ENCODE measurements at regions not wholly inside any gene's neighbourhood (a gene's known extent, or its start where the extent isn't known, plus 50 kb on each side); places are given as distances from the start of the nearest gene placed in this dataset.

DNA sequence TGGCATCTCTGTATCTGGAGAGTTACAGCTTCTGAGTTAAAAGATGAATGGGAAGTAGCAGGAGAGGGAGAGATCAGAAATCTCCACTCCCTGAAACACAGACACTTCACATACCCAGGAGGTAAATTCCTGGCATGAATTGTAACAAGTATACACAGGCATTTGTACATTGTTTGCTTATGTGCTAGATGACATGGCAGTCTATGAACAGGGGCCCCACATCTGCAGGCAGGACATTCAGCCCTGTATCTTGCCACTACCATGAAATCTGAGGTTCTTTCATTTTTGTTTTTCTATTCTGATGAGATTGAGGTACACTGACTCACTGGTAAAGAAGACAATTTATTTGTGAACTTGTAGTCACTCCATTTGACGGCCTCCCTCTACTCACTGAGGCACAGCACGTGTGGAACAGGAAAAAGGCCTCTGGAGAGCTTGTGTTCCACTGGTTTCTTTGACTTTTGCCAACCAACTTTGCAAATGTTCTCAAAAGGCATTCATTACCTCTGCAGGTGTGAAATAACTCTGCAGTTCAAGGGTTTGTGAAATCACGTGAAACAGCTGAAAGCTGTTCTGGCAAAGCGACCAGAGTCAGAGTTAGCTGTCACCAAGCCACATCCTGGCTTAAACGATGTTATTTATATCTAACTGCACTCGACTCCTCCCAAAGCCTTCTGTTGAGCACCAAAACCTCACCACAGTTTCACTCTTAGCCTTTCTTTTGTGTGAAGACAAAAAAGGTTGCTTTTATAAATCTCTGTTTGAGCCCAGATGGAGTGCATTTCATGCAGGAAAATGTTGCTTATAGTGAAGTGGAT, 401.3 kb upstream of the CFAP20DC start:
- no peak overlapping the region for H2AK5ac ChIP-seq (ENCODE audit: low read depth, low read length)
- H2BK120ac ChIP-seq (ENCODE audit: low read depth, low read length) = no peak overlapping the region
- no peak overlapping the region for H2BK12ac ChIP-seq (ENCODE audit: low read length)
- no peak overlapping the region for H3K4ac ChIP-seq (ENCODE audit: low read length)
- H3K4me1 ChIP-seq (ENCODE audit: control insufficient read depth in 2 of 2, insufficient read depth in 1 of 2, low read depth in 1 of 2, low read length in 2 of 2) = peaks cover 2 to 8% of the 10 kb centered on the region in 2 donors
- H2AFZ ChIP-seq (ENCODE audit: low read length) = no peak overlapping the region
- no peak overlapping the region for H2BK15ac ChIP-seq (ENCODE audit: low read length)
- no peaks in the 10 kb centered on the region for H3K79me1 ChIP-seq (ENCODE audit: low read depth, low read length)
- no peaks in the 10 kb centered on the region for H3K36me3 ChIP-seq (replicated peaks in 1 of 2; ENCODE audit: control insufficient read depth in 2 of 2, insufficient read depth in 2 of 2, low read length in 2 of 2)
- no peak overlapping the region for H3K27ac ChIP-seq (replicated peaks; ENCODE audit: low read length)
- no peak overlapping the region for H3K14ac ChIP-seq (ENCODE audit: low read length)
- WGBS, 2 donors (ENCODE audit: extremely low coverage in 2 of 2, insufficient read length in 2 of 2, insufficient replicate concordance in 1 of 2) = no CpG with 5 or more reads among the region's 6 CpGs
- H2BK5ac ChIP-seq (ENCODE audit: low read length) = no peak overlapping the region
- H3K4me2 ChIP-seq (ENCODE audit: insufficient read depth, low read length, poor library complexity, severe bottlenecking) = no peak overlapping the region
- no peaks in the 10 kb centered on the region for H3K9me3 ChIP-seq (replicated peaks in 1 of 2; ENCODE audit: control insufficient read depth in 2 of 2, insufficient read depth in 1 of 2, low read depth in 1 of 2, low read length in 2 of 2)
- no peak overlapping the region for H4K8ac ChIP-seq (ENCODE audit: low read depth, low read length)
- no peak overlapping the region for H3K4me3 ChIP-seq (ENCODE audit: low read length in 2 of 2)
- no peak overlapping the region for H3K23ac ChIP-seq (ENCODE audit: low read depth, low read length, poor library complexity)
- no peak overlapping the region for H3K18ac ChIP-seq (ENCODE audit: low read length)
- DNase-seq (ENCODE audit: low spot score) = no peak
- H3K9ac ChIP-seq (ENCODE audit: low read depth, low read length, poor library complexity) = no peak overlapping the region
- no peak overlapping the region for H4K91ac ChIP-seq (ENCODE audit: low read depth, low read length, poor library complexity)
- H3K27me3 ChIP-seq (ENCODE audit: control insufficient read depth in 3 of 3, insufficient read depth in 3 of 3, low read depth in 1 of 3, low read length in 3 of 3) = no peaks in the 10 kb centered on the region

DNA sequence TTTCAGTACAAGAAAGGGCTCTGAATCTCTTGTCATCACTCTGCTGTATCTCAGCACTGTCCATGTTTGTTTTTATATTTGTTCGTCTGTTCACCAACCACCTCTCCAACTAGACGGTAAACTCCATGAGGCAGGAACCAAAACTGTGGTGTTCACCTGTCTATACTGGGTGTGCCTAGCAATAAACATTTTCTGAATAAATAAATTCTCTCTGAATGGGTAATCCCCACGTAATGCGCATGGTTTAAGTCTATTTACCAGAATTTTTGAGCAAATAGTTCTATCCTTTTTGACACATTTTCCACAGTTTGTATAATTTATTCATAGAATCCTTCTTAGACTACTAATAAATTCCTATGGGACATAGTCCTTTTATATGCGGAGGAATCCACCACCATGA, 400.6 kb upstream of the CFAP20DC start:
- H2BK120ac ChIP-seq (ENCODE audit: low read depth, low read length) = no peak overlapping the region
- H3K4me3 ChIP-seq (ENCODE audit: low read length in 2 of 2) = no peak overlapping the region
- no peak overlapping the region for H3K27ac ChIP-seq (replicated peaks; ENCODE audit: low read length)
- H2AK5ac ChIP-seq (ENCODE audit: low read depth, low read length) = no peak overlapping the region
- no CpG with 5 or more reads among the region's 5 CpGs for WGBS, 2 donors (ENCODE audit: extremely low coverage in 2 of 2, insufficient read length in 2 of 2, insufficient replicate concordance in 1 of 2)
- no peaks in the 10 kb centered on the region for H3K9me3 ChIP-seq (replicated peaks in 1 of 2; ENCODE audit: control insufficient read depth in 2 of 2, insufficient read depth in 1 of 2, low read depth in 1 of 2, low read length in 2 of 2)
- H3K79me1 ChIP-seq (ENCODE audit: low read depth, low read length) = no peaks in the 10 kb centered on the region
- no peak overlapping the region for H2AFZ ChIP-seq (ENCODE audit: low read length)
- no peak overlapping the region for H2BK15ac ChIP-seq (ENCODE audit: low read length)
- no peaks in the 10 kb centered on the region for H3K27me3 ChIP-seq (ENCODE audit: control insufficient read depth in 3 of 3, insufficient read depth in 3 of 3, low read depth in 1 of 3, low read length in 3 of 3)
- H3K36me3 ChIP-seq (replicated peaks in 1 of 2; ENCODE audit: control insufficient read depth in 2 of 2, insufficient read depth in 2 of 2, low read length in 2 of 2) = no peaks in the 10 kb centered on the region
- H4K8ac ChIP-seq (ENCODE audit: low read depth, low read length) = no peak overlapping the region
- no peak overlapping the region for H2BK12ac ChIP-seq (ENCODE audit: low read length)
- H3K18ac ChIP-seq (ENCODE audit: low read length) = no peak overlapping the region
- H2BK5ac ChIP-seq (ENCODE audit: low read length) = no peak overlapping the region
- H3K9ac ChIP-seq (ENCODE audit: low read depth, low read length, poor library complexity) = no peak overlapping the region
- H4K91ac ChIP-seq (ENCODE audit: low read depth, low read length, poor library complexity) = no peak overlapping the region
- H3K4me1 ChIP-seq (ENCODE audit: control insufficient read depth in 2 of 2, insufficient read depth in 1 of 2, low read depth in 1 of 2, low read length in 2 of 2) = peaks cover 2 to 8% of the 10 kb centered on the region in 2 donors
- H3K14ac ChIP-seq (ENCODE audit: low read length) = no peak overlapping the region
- no peak for DNase-seq (ENCODE audit: low spot score)
- no peak overlapping the region for H3K23ac ChIP-seq (ENCODE audit: low read depth, low read length, poor library complexity)
- H3K4ac ChIP-seq (ENCODE audit: low read length) = no peak overlapping the region
- no peak overlapping the region for H3K4me2 ChIP-seq (ENCODE audit: insufficient read depth, low read length, poor library complexity, severe bottlenecking)

DNA sequence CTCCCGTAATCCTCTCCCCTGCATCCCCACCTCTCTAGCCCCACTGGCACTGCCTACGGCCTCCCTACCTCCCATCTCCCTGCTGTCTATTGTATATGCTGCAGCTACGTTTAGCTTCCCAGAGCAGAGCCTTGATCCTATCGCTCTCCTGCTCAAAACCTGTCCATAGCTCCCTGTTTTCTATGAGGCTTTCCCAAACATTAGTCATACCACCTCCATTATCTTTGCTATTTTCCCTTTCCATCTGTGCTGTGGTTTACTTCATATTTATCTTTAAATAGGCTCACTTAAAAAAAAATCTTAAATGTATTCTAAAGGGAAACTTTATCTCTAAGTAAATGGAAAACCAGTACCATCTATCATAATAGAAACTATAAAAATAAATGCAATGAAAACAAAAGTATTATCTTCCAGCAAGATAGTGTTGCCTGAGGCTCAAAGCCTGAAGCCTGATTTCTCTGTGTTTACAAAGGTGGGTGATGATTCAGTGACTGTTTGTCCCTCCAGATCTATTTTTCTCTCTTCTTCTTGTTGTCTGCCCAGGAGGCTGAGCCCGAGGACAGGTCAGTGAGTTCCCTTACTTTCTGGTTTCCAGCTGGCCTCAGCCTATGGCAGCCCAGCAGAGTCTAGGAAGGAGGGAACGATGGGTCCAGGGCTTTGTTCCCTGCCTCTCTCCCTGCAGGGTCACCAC, 397.1 kb upstream of the CFAP20DC start:
- no peak overlapping the region for H2BK15ac ChIP-seq (ENCODE audit: low read length)
- H3K27me3 ChIP-seq (ENCODE audit: control insufficient read depth in 3 of 3, insufficient read depth in 3 of 3, low read depth in 1 of 3, low read length in 3 of 3) = no peaks in the 10 kb centered on the region
- H3K79me1 ChIP-seq (ENCODE audit: low read depth, low read length) = no peaks in the 10 kb centered on the region
- no peak overlapping the region for H3K9ac ChIP-seq (ENCODE audit: low read depth, low read length, poor library complexity)
- H3K14ac ChIP-seq (ENCODE audit: low read length) = no peak overlapping the region
- H3K18ac ChIP-seq (ENCODE audit: low read length) = peak overlapping the region; percentile 40
- H2AK5ac ChIP-seq (ENCODE audit: low read depth, low read length) = no peak overlapping the region
- no peak overlapping the region for H2BK5ac ChIP-seq (ENCODE audit: low read length)
- H3K23ac ChIP-seq (ENCODE audit: low read depth, low read length, poor library complexity) = no peak overlapping the region
- no peak overlapping the region for H2BK12ac ChIP-seq (ENCODE audit: low read length)
- H3K4ac ChIP-seq (ENCODE audit: low read length) = no peak overlapping the region
- no peak overlapping the region for H4K8ac ChIP-seq (ENCODE audit: low read depth, low read length)
- H3K4me3 ChIP-seq (ENCODE audit: low read length in 2 of 2) = no peak overlapping the region
- no peak for DNase-seq (ENCODE audit: low spot score)
- WGBS, 2 donors (ENCODE audit: extremely low coverage in 2 of 2, insufficient read length in 2 of 2, insufficient replicate concordance in 1 of 2) = no CpG with 5 or more reads among the region's 6 CpGs
- no peak overlapping the region for H3K4me2 ChIP-seq (ENCODE audit: insufficient read depth, low read length, poor library complexity, severe bottlenecking)
- peaks cover 2 to 11% of the 10 kb centered on the region in 2 donors for H3K4me1 ChIP-seq (ENCODE audit: control insufficient read depth in 2 of 2, insufficient read depth in 1 of 2, low read depth in 1 of 2, low read length in 2 of 2)
- H2BK120ac ChIP-seq (ENCODE audit: low read depth, low read length) = peak overlapping the region; percentile 50
- no peaks in the 10 kb centered on the region for H3K36me3 ChIP-seq (replicated peaks in 1 of 2; ENCODE audit: control insufficient read depth in 2 of 2, insufficient read depth in 2 of 2, low read length in 2 of 2)
- H2AFZ ChIP-seq (ENCODE audit: low read length) = no peak overlapping the region
- H3K9me3 ChIP-seq (replicated peaks in 1 of 2; ENCODE audit: control insufficient read depth in 2 of 2, insufficient read depth in 1 of 2, low read depth in 1 of 2, low read length in 2 of 2) = no peaks in the 10 kb centered on the region
- no peak overlapping the region for H4K91ac ChIP-seq (ENCODE audit: low read depth, low read length, poor library complexity)
- no peak overlapping the region for H3K27ac ChIP-seq (replicated peaks; ENCODE audit: low read length)

DNA sequence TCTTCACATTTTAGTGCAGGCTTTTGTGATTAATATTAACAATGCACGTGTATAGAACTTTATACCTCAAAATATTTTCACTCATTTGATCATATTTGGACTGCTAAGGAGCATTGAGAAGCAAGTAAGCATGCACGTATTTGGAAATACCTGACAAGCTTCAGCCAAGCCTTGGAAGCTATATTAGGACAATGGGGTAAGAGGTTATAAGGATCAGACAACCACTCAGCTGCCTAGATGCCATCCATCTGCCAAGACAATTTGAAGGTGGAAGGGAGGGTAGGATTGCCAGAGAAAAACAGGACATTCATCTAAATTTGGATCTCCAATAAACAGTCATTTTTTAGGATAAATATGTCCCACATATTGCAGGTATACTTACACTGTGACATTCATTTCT, 394.9 kb upstream of the CFAP20DC start:
- Histone ChIP-seq H3K18ac (ENCODE audit: low read length) (no peak overlapping the region), H4K91ac (ENCODE audit: low read depth, low read length, poor library complexity) (no peak overlapping the region), H3K9me3 (replicated peaks in 1 of 2; ENCODE audit: control insufficient read depth in 2 of 2, insufficient read depth in 1 of 2, low read depth in 1 of 2, low read length in 2 of 2) (no peaks in the 10 kb centered on the region), H3K23ac (ENCODE audit: low read depth, low read length, poor library complexity) (no peak overlapping the region), H3K4ac (ENCODE audit: low read length) (no peak overlapping the region), H3K27ac (replicated peaks; ENCODE audit: low read length) (no peak overlapping the region), H2AK5ac (ENCODE audit: low read depth, low read length) (no peak overlapping the region), H3K4me1 (ENCODE audit: control insufficient read depth in 2 of 2, insufficient read depth in 1 of 2, low read depth in 1 of 2, low read length in 2 of 2) (peaks cover 0 to 8% of the 10 kb centered on the region in 2 donors), H3K4me2 (ENCODE audit: insufficient read depth, low read length, poor library complexity, severe bottlenecking) (no peak overlapping the region), H3K4me3 (ENCODE audit: low read length in 2 of 2) (no peak overlapping the region), H3K27me3 (ENCODE audit: control insufficient read depth in 3 of 3, insufficient read depth in 3 of 3, low read depth in 1 of 3, low read length in 3 of 3) (no peaks in the 10 kb centered on the region), H3K79me1 (ENCODE audit: low read depth, low read length) (no peaks in the 10 kb centered on the region), H2AFZ (ENCODE audit: low read length) (no peak overlapping the region), H2BK120ac (ENCODE audit: low read depth, low read length) (no peak overlapping the region), H3K36me3 (replicated peaks in 1 of 2; ENCODE audit: control insufficient read depth in 2 of 2, insufficient read depth in 2 of 2, low read length in 2 of 2) (no peaks in the 10 kb centered on the region), H3K9ac (ENCODE audit: low read depth, low read length, poor library complexity) (no peak overlapping the region), H4K8ac (ENCODE audit: low read depth, low read length) (no peak overlapping the region), H3K14ac (ENCODE audit: low read length) (no peak overlapping the region), H2BK5ac (ENCODE audit: low read length) (no peak overlapping the region), H2BK12ac (ENCODE audit: low read length) (no peak overlapping the region), H2BK15ac (ENCODE audit: low read length) (no peak overlapping the region)
- no peak for DNase-seq (ENCODE audit: low spot score)
- WGBS, 2 donors (ENCODE audit: extremely low coverage in 2 of 2, insufficient read length in 2 of 2, insufficient replicate concordance in 1 of 2) = no CpG with 5 or more reads among the region's 2 CpGs

All from neuronal stem cell (in vitro differentiated cells).